OCI-LY7 (cell line): ENCODE measurements at regions not wholly inside any gene's neighbourhood (a gene's known extent, or its start where the extent isn't known, plus 50 kb on each side); places are given as distances from the start of the nearest gene placed in this dataset.

Experiments
- BruUV-seq: library from RNA; stranded (reverse); fragments of 400-500 nt; replicated peaks from 2 replicates; lab custom pipeline; 2021; lab: Mats Ljungman, UMichigan
- CTCF ChIA-PET: fragments of 300-600 bp; sonication (Branson Sonifier 250); formaldehyde crosslinking; loops from one replicate; lab custom pipeline; 2022; ENCODE audit warnings: antibody characterized with exemption; ENCODE audit not compliant: unreplicated experiment; lab: Charles Lee
- POLR2A ChIA-PET: fragments of 300-600 bp; sonication (Branson Sonifier 250); formaldehyde crosslinking; loops from one replicate; lab custom pipeline; 2022; ENCODE audit warnings: antibody characterized with exemption; lab: Charles Lee
- DNase-seq: peaks from one replicate; pipeline ENCODE4 v3.0.0-alpha.2; 2015; ENCODE audit warnings: low spot score
- H2AFZ ChIP-seq: fragments of 200-600 bp; sonication (generic), shearing (Covaris generic); 2 replicates; pipeline ENCODE4 v1.6.1; 2014; ENCODE audit warnings: mild to moderate bottlenecking, antibody characterized with exemption, low read length, moderate library complexity
- H3K27ac ChIP-seq: fragments of 200-600 bp; sonication (generic); 2 replicates; pipeline ENCODE4 v1.5.1; 2014; ENCODE audit warnings: mixed run types, low read depth, mild to moderate bottlenecking, moderate library complexity, low read length, inconsistent platforms; ENCODE audit not compliant: poor library complexity, severe bottlenecking
- H3K36me3 ChIP-seq: fragments of 200-600 bp; sonication (generic); 2 replicates; pipeline ENCODE4 v1.6.1; 2014; ENCODE audit warnings: mild to moderate bottlenecking, antibody characterized with exemption, low read length, moderate library complexity, mixed read lengths; ENCODE audit not compliant: insufficient read depth
- H3K4me1 ChIP-seq: fragments of 200-600 bp; sonication (generic); 2 replicates; pipeline ENCODE4 v1.5.1; 2014; ENCODE audit warnings: mild to moderate bottlenecking, low read length; ENCODE audit not compliant: insufficient read depth, poor library complexity, severe bottlenecking
- H3K4me2 ChIP-seq: fragments of 200-600 bp; sonication (generic); 2 replicates; pipeline ENCODE4 v1.6.1; 2014; ENCODE audit warnings: mild to moderate bottlenecking, low read length
- H3K4me3 ChIP-seq: fragments of 200-600 bp; sonication (generic); 2 replicates; pipeline ENCODE4 v1.5.1; 2014; ENCODE audit warnings: mild to moderate bottlenecking, low read depth, low read length; ENCODE audit not compliant: poor library complexity, severe bottlenecking
- H3K79me2 ChIP-seq: fragments of 200-600 bp; sonication (generic); 2 replicates; pipeline ENCODE4 v1.6.1; 2016; ENCODE audit warnings: low read depth, mild to moderate bottlenecking, low read length, moderate library complexity, mixed read lengths; ENCODE audit not compliant: insufficient read depth
- H3K9me2 ChIP-seq: fragments of 200-600 bp; sonication (generic); 2 replicates; pipeline ENCODE4 v1.6.1; 2016; ENCODE audit warnings: mild to moderate bottlenecking, low read length, mixed read lengths; ENCODE audit not compliant: insufficient read depth
- H3K9me3 ChIP-seq: fragments of 200-600 bp; sonication (generic); 2 replicates; pipeline ENCODE4 v1.6.1; 2014; ENCODE audit warnings: mild to moderate bottlenecking, mixed run types, low read length, mixed read lengths
- H4K20me1 ChIP-seq: fragments of 200-600 bp; sonication (generic); 2 replicates; pipeline ENCODE4 v1.6.1; 2014; ENCODE audit warnings: mild to moderate bottlenecking, antibody characterized with exemption, low read length, moderate library complexity, mixed read lengths; ENCODE audit not compliant: insufficient read depth
- CTCF ChIP-seq: fragments of 200-600 bp; sonication (generic); conservative IDR thresholded peaks from 2 replicates; pipeline ENCODE4 v1.5.1; 2014; ENCODE audit warnings: mild to moderate bottlenecking, antibody characterized with exemption, low read length, moderate library complexity, mixed read lengths
- EZH2phosphoT487 ChIP-seq: fragments of 200-600 bp; sonication (generic); IDR thresholded peaks from 2 replicates; pipeline ENCODE4 v1.6.1; 2018; ENCODE audit warnings: low read depth, borderline replicate concordance, mild to moderate bottlenecking, mixed run types, antibody characterized with exemption, low read length, moderate library complexity, mixed read lengths
- intact Hi-C: fragments of 100-400 bp; cut with micrococcal nuclease; formaldehyde crosslinking; loops from one replicate; pipeline ENCODE4 v1.10.0; 2022; ENCODE audit not compliant: unreplicated experiment

GRCh38 chr3:177528306-177529070 lies 331.2 kb upstream of the TBL1XR1 start:
- TF ChIP-seq CTCF (no peak), EZH2phosphoT487 (no peak)
- CTCF ChIA-PET = no interaction called here
- no peak overlapping the region for H3K4me3 ChIP-seq
- H2AFZ ChIP-seq = no peak overlapping the region
- no peak overlapping the region for H3K27ac ChIP-seq
- H4K20me1 ChIP-seq = no peaks in the 10 kb centered on the region
- no peaks in the 10 kb centered on the region for H3K36me3 ChIP-seq
- H3K9me3 ChIP-seq = no peaks in the 10 kb centered on the region
- no peak for DNase-seq
- H3K4me2 ChIP-seq = no peak overlapping the region
- no TSS peak for BruUV-seq
- no peaks in the 10 kb centered on the region for H3K79me2 ChIP-seq
- H3K9me2 ChIP-seq = no peaks in the 10 kb centered on the region
- H3K4me1 ChIP-seq = no peaks in the 10 kb centered on the region
- POLR2A ChIA-PET = interaction anchor here (0.7 to 1.4 kb wide), 4 partner anchors 10 to 1410 kb away, joined by 3 to 5 read pairs (median 4); no protein-coding TSS in a partner anchor
- intact Hi-C loops = no loop called here

GRCh38 chr3:177529071-177529550 lies 331.8 kb upstream of the TBL1XR1 start:
- POLR2A ChIA-PET = interaction anchor here (0.6 to 1.4 kb wide), 5 partner anchors 10 to 1410 kb away, joined by 3 to 5 read pairs (median 3); no protein-coding TSS in a partner anchor

More at GRCh38 chr3:177529071-177529550, 331.8 kb upstream of the TBL1XR1 start:
- Histone ChIP-seq H3K4me1 (no peaks in the 10 kb centered on the region), H3K4me3 (no peak overlapping the region), H3K36me3 (no peaks in the 10 kb centered on the region), H3K4me2 (no peak overlapping the region), H4K20me1 (no peaks in the 10 kb centered on the region), H3K79me2 (no peaks in the 10 kb centered on the region), H3K9me2 (no peaks in the 10 kb centered on the region), H3K27ac (no peak overlapping the region), H2AFZ (no peak overlapping the region), H3K9me3 (no peaks in the 10 kb centered on the region)
- intact Hi-C loops = no loop called here
- CTCF ChIA-PET = no interaction called here
- BruUV-seq = no TSS peak
- TF ChIP-seq CTCF = no peak
- no peak for TF ChIP-seq EZH2phosphoT487
- no peak for DNase-seq
